MCF 10A (cell line): ENCODE measurements at regions not wholly inside any gene's neighbourhood (a gene's known extent, or its start where the extent isn't known, plus 50 kb on each side); places are given as distances from the start of the nearest gene placed in this dataset.
"Not testable (repeated sequence)": the region's sequence is repeated elsewhere in the genome, so short reads cannot be mapped to it uniquely, and the experiment has no call there.

ENCODE experiments used
- BruUV-seq: library from RNA; stranded (reverse); fragments of 400-500 nt; replicated peaks from 2 replicates; lab custom pipeline; 2021; lab: Mats Ljungman, UMichigan
- CTCF ChIA-PET: fragments of 300-600 bp; sonication (Branson Sonifier 250); formaldehyde crosslinking; extraction: SDS; loops from one replicate; lab custom pipeline; 2021; ENCODE audit warnings: antibody characterized with exemption, inconsistent platforms; lab: Yijun Ruan, JAX
- POLR2A ChIA-PET: fragments of 300-600, 350-650 bp; sonication (Branson Sonifier 250); formaldehyde crosslinking; extraction: SDS; loops from one replicate; lab custom pipeline; 2020; ENCODE audit warnings: antibody characterized with exemption, inconsistent platforms; lab: Yijun Ruan, JAX
- DNase-seq: peaks from one replicate; pipeline ENCODE4 v3.0.0-alpha.2; 2018; ENCODE audit not compliant: unreplicated experiment
- H3K27ac Mint-ChIP-seq: one replicate; pipeline ENCODE4 v1.8.0; 2022; ENCODE audit warnings: mild to moderate bottlenecking, low read depth, mixed read lengths; ENCODE audit not compliant: unreplicated experiment
- H3K27me3 Mint-ChIP-seq: one replicate; pipeline ENCODE4 v1.8.0; 2022; ENCODE audit warnings: mixed read lengths; ENCODE audit not compliant: insufficient read depth, unreplicated experiment
- H3K36me3 Mint-ChIP-seq: one replicate; pipeline ENCODE4 v1.8.0; 2022; ENCODE audit warnings: mild to moderate bottlenecking, moderate library complexity, mixed read lengths; ENCODE audit not compliant: insufficient read depth, unreplicated experiment
- H3K4me1 Mint-ChIP-seq: one replicate; pipeline ENCODE4 v1.8.0; 2022; ENCODE audit warnings: mixed read lengths; ENCODE audit not compliant: insufficient read depth, unreplicated experiment
- H3K4me3 Mint-ChIP-seq: one replicate; pipeline ENCODE4 v1.8.0; 2022; ENCODE audit warnings: mild to moderate bottlenecking, moderate library complexity, mixed read lengths; ENCODE audit not compliant: unreplicated experiment
- H3K9me3 Mint-ChIP-seq: one replicate; pipeline ENCODE4 v1.8.0; 2022; ENCODE audit warnings: mixed read lengths; ENCODE audit not compliant: unreplicated experiment
- intact Hi-C: fragments of 100-400 bp; cut with micrococcal nuclease; formaldehyde crosslinking; loops from 2 replicates; pipeline ENCODE4 v1.14.1; 2022
- TF ChIP-seq, protein P1 (sequence below): fragments of 200-600 bp; IDR thresholded peaks from one replicate; pipeline ENCODE4 v1.8.0; 2022; ENCODE audit warnings: antibody characterized with exemption, mild to moderate bottlenecking; ENCODE audit not compliant: unreplicated experiment

DNA sequence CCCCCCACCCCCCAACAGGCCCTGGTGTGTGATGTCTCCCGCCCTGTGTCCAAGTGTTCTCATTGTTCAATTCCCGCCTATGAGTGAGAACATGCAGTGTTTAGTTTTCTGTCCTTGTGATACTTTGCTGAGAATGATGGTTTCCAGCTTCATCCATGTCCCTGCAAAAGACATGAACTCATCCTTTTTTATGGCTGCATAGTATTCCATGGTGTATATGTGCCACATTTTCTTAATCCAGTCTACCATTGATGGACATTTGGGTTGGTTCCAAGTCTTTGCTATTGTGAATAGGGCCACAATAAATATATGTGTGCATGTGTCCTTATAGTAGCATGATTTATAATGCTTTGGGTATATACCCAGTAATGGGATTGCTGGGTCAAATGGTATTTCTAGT lies 54.0 kb downstream of the ZCCHC13 start:
- H3K4me3 Mint-ChIP-seq, BruUV-seq, DNase-seq, intact Hi-C loops, H3K27ac Mint-ChIP-seq, POLR2A ChIA-PET, CTCF ChIA-PET, H3K9me3 Mint-ChIP-seq, H3K36me3 Mint-ChIP-seq, H3K4me1 Mint-ChIP-seq: not testable (repeated sequence)
- H3K27me3 Mint-ChIP-seq, result peaks cover 39% of the 10 kb centered on the region

DNA sequence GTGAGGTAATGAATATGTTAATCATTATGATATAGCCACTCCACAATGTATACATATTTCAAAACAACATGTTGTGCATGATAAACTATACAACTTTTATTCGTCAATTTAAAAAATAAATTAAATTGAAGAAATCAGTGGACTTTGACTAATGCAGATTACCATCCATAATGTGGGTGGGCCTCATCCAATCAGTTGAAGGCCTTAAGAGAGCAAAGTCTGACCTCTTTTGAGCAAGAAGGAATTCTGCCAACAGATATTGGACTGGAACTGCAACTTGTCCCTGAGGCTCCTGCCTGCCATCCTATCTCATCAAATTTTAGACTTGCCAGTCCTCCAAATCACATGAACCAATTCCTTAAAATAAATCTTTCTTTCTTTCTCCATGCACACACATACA lies 57.4 kb upstream of the SLC16A2 start:
- Mint-ChIP-seq H3K4me3 (no peak overlapping the region), H3K36me3 (no peaks in the 10 kb centered on the region), H3K4me1 (no peaks in the 10 kb centered on the region), H3K27ac (no peak overlapping the region), H3K9me3 (no peaks in the 10 kb centered on the region), H3K27me3 (peaks cover 68% of the 10 kb centered on the region)
- TF ChIP-seq, protein P1, sequence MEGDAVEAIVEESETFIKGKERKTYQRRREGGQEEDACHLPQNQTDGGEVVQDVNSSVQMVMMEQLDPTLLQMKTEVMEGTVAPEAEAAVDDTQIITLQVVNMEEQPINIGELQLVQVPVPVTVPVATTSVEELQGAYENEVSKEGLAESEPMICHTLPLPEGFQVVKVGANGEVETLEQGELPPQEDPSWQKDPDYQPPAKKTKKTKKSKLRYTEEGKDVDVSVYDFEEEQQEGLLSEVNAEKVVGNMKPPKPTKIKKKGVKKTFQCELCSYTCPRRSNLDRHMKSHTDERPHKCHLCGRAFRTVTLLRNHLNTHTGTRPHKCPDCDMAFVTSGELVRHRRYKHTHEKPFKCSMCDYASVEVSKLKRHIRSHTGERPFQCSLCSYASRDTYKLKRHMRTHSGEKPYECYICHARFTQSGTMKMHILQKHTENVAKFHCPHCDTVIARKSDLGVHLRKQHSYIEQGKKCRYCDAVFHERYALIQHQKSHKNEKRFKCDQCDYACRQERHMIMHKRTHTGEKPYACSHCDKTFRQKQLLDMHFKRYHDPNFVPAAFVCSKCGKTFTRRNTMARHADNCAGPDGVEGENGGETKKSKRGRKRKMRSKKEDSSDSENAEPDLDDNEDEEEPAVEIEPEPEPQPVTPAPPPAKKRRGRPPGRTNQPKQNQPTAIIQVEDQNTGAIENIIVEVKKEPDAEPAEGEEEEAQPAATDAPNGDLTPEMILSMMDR, result no peak
- no peak for DNase-seq
- CTCF ChIA-PET, result no interaction called here
- POLR2A ChIA-PET, result no interaction called here
- no TSS peak for BruUV-seq
- intact Hi-C loops, result no loop called here

DNA sequence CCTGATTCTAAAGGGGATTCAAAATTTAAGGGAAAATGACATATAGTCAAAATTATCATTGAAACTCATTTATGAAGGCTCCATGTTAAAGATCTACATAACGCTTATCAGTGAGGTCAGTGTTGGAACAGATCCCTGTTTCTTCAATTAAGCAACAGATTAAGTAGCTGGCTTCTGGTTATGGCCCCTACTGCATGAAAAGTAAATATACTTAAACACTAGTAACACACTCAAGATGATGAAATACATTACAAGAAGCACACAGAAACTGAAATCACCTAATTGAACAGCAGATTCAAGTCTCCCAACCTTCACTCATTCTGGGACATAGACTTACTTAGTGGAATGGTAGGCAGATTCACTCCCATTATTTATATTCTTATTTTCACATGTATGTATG lies 51.6 kb upstream of the SLC16A2 start:
- DNase-seq, result no peak
- no peaks in the 10 kb centered on the region for H3K36me3 Mint-ChIP-seq
- BruUV-seq, result no TSS peak
- no peak overlapping the region for H3K27ac Mint-ChIP-seq
- no peaks in the 10 kb centered on the region for H3K9me3 Mint-ChIP-seq
- intact Hi-C loops, result no loop called here
- TF ChIP-seq, protein P1, result no peak
- ChIA-PET POLR2A (no interaction called here), CTCF (interaction anchor here (1.0 kb wide), 1 partner anchor 13 kb away, joined by 4 read pairs; no protein-coding TSS in a partner anchor)
- H3K4me1 Mint-ChIP-seq, result peaks cover 15% of the 10 kb centered on the region
- H3K4me3 Mint-ChIP-seq, result no peak overlapping the region
- peaks cover 87% of the 10 kb centered on the region for H3K27me3 Mint-ChIP-seq

DNA sequence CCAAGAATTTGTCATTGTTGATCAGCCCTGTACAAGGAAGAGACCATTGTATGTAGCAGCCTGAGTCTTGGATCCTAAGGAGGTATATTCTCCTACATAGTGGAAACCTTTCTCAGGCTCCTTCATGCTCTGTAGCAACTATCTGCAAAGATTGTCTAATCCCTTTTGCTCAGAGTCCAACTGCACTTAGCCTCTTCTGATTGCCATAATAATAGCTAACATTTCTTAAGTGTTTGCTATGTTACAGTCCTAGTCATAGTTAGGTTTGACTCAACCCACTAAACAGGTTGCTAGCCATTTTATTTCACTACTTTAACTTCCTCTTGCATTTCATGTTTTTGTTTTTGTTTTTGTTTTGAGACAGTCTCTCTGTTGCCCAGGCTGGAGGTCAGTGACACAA lies 50.8 kb upstream of the SLC16A2 start:
- BruUV-seq, result no TSS peak
- ChIA-PET POLR2A (no interaction called here), CTCF (no interaction called here)
- Mint-ChIP-seq H3K4me1 (peaks cover 15% of the 10 kb centered on the region), H3K9me3 (no peaks in the 10 kb centered on the region), H3K4me3 (no peak overlapping the region), H3K36me3 (no peaks in the 10 kb centered on the region), H3K27ac (no peak overlapping the region), H3K27me3 (peaks cover 87% of the 10 kb centered on the region)
- DNase-seq, result no peak
- intact Hi-C loops, result no loop called here
- TF ChIP-seq, protein P1, result no peak
